Nephron (organoid): ENCODE measurements at regions not wholly inside any gene's neighbourhood (a gene's known extent, or its start where the extent isn't known, plus 50 kb on each side); places are given as distances from the start of the nearest gene placed in this dataset.

Source experiments
- H3K27ac Mint-ChIP-seq, 3 experiments: 2 replicates each; pipeline ENCODE4 v1.8.0; 2020; ENCODE audit warnings: mixed read lengths in 3 of 3, mild to moderate bottlenecking in 2 of 3, moderate library complexity in 1 of 3
- H3K27me3 Mint-ChIP-seq: 2 replicates; pipeline ENCODE4 v1.8.0; 2021; ENCODE audit warnings: low read depth, mild to moderate bottlenecking, moderate library complexity, mixed read lengths
- H3K36me3 Mint-ChIP-seq: 2 replicates; pipeline ENCODE4 v1.8.0; 2020; ENCODE audit warnings: low read depth, mixed read lengths
- H3K4me1 Mint-ChIP-seq: 2 replicates; pipeline ENCODE4 v1.8.0; 2020; ENCODE audit warnings: mixed read lengths
- H3K4me3 Mint-ChIP-seq, 3 experiments: 2 replicates each; pipeline ENCODE4 v1.8.0; 2020; ENCODE audit warnings: mild to moderate bottlenecking in 3 of 3, mixed read lengths in 3 of 3, moderate library complexity in 2 of 3
- H3K9me3 Mint-ChIP-seq: 2 replicates; pipeline ENCODE4 v1.8.0; 2020; ENCODE audit warnings: mixed read lengths
- TF ChIP-seq, protein P1 (sequence below), 3 experiments: fragments of 200-600 bp; sonication (generic); IDR thresholded peaks; one replicate each; pipeline ENCODE4 v1.5.0; 2021; ENCODE audit warnings: antibody characterized with exemption in 3 of 3; ENCODE audit not compliant: unreplicated experiment in 3 of 3

DNA sequence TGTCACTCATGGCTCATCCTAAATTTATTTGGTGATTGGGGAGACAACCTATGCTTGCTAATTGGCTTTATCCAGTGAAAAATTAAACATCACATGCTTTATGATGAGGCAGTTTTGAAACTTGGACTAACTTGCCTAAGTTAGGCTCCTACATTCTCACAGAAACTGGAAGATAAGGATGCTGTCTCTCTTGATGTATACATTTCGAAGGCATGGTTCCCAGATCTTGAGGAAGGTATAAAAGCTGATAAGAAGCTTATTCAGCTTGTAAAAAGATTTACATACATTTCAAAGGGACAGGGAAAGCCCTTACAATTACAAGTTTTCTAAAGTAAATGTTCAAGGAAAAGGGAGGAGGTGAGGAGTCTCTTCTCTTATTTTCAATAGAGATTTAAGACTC is 561.7 kb downstream of the IPMK start:
- Mint-ChIP-seq H3K27ac (no peak overlapping the region), H3K4me1 (no peaks in the 10 kb centered on the region), H3K27me3 (no peaks in the 10 kb centered on the region), H3K36me3 (no peaks in the 10 kb centered on the region), H3K4me3 (no peak overlapping the region), H3K9me3 (no peaks in the 10 kb centered on the region)
- TF ChIP-seq, protein P1, sequence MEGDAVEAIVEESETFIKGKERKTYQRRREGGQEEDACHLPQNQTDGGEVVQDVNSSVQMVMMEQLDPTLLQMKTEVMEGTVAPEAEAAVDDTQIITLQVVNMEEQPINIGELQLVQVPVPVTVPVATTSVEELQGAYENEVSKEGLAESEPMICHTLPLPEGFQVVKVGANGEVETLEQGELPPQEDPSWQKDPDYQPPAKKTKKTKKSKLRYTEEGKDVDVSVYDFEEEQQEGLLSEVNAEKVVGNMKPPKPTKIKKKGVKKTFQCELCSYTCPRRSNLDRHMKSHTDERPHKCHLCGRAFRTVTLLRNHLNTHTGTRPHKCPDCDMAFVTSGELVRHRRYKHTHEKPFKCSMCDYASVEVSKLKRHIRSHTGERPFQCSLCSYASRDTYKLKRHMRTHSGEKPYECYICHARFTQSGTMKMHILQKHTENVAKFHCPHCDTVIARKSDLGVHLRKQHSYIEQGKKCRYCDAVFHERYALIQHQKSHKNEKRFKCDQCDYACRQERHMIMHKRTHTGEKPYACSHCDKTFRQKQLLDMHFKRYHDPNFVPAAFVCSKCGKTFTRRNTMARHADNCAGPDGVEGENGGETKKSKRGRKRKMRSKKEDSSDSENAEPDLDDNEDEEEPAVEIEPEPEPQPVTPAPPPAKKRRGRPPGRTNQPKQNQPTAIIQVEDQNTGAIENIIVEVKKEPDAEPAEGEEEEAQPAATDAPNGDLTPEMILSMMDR (IDR thresholded peaks at IDR 0.05; ENCODE audit: unreplicated experiment in 3 of 3), result no peak

GRCh38 chr10:57699944-57700343 is 567.8 kb downstream of the IPMK start:
- TF ChIP-seq, protein P1 (IDR thresholded peaks at IDR 0.05; ENCODE audit: unreplicated experiment in 3 of 3), result no peak
- H3K4me1 Mint-ChIP-seq, result no peaks in the 10 kb centered on the region
- no peak overlapping the region for H3K4me3 Mint-ChIP-seq
- no peaks in the 10 kb centered on the region for H3K36me3 Mint-ChIP-seq
- no peaks in the 10 kb centered on the region for H3K9me3 Mint-ChIP-seq
- peak overlapping the region in 1 of 3 experiments; percentile 19 for H3K27ac Mint-ChIP-seq
- H3K27me3 Mint-ChIP-seq, result no peaks in the 10 kb centered on the region

DNA sequence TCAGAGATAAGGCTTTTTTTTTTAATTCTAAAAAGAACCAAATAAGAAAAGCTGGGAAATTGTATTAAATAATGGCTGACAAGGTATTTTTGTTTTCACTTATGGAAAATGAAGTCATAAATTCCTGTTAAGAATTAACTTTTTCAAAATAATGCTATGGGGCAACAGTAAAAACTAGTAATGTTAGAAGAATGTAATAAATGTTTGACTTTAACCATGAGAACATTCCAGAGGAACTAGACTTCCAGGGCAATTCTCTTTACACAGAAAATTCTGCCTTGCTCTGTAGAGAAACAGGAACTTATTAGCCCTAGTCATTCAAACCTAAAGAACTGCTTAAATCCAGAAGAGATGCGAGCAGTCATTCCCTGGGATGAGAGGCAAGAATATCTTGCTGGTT is 571.1 kb downstream of the IPMK start:
- no peak overlapping the region for H3K4me3 Mint-ChIP-seq
- H3K4me1 Mint-ChIP-seq, result no peaks in the 10 kb centered on the region
- H3K9me3 Mint-ChIP-seq, result no peaks in the 10 kb centered on the region
- TF ChIP-seq, protein P1 (IDR thresholded peaks at IDR 0.05; ENCODE audit: unreplicated experiment in 3 of 3), result no peak
- no peaks in the 10 kb centered on the region for H3K27me3 Mint-ChIP-seq
- H3K27ac Mint-ChIP-seq, result peak overlapping the region; percentile 21 to 43 (median 21)
- no peaks in the 10 kb centered on the region for H3K36me3 Mint-ChIP-seq

GRCh38 chr10:57694956-57695608 is 572.6 kb downstream of the IPMK start:
- Mint-ChIP-seq H3K27me3 (no peaks in the 10 kb centered on the region), H3K4me3 (no peak overlapping the region), H3K36me3 (no peaks in the 10 kb centered on the region), H3K9me3 (peaks cover 3% of the 10 kb centered on the region), H3K4me1 (no peaks in the 10 kb centered on the region), H3K27ac (no peak overlapping the region)
- TF ChIP-seq, protein P1 (IDR thresholded peaks at IDR 0.05; ENCODE audit: unreplicated experiment in 3 of 3), result no peak

GRCh38 chr10:57692255-57692980 is 575.3 kb downstream of the IPMK start:
- Mint-ChIP-seq H3K27me3 (no peaks in the 10 kb centered on the region), H3K4me1 (no peaks in the 10 kb centered on the region), H3K36me3 (no peaks in the 10 kb centered on the region), H3K9me3 (peaks cover 3% of the 10 kb centered on the region), H3K4me3 (no peak overlapping the region), H3K27ac (no peak overlapping the region)
- TF ChIP-seq, protein P1 (IDR thresholded peaks at IDR 0.05; ENCODE audit: unreplicated experiment in 3 of 3), result no peak
